ENCODE measurements at regions not wholly inside any gene's neighbourhood (a gene's known extent, or its start where the extent isn't known, plus 50 kb on each side); places are given as distances from the start of the nearest gene placed in this dataset.
A peak's percentile ranks its signal among the peaks of the same experiment; 100 is the strongest.
"Not testable (repeated sequence)": the region's sequence is repeated elsewhere in the genome, so short reads cannot be mapped to it uniquely, and the experiment has no call there.

DNA sequence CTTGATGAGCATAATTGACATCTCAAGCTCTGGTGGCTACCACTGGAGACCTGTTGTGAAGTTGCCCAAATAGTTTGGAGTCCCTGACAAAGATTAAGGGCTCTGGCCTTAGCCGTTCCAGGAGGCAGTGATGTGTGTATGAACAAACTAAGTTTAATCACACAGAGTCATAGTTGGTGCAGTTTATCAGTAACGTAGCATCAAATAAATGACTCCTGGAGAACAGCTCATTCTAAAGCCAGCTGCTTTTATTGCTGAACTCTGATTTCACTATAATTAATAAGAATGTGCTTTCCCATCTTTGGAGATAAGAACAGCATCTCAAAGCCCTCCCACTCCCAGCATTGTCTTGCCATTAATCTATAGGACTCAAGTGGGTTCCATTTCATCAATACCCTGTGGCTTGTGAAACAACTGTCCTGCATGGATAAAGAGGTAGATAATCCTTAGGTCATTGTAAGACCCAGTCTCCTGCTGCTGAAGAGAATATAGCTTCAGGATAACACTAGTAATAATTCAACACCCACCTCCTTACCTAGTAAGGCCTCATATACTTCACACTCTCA, 211.4 kb upstream of the THUMPD2 start:
- TF ChIP-seq, protein P1, sequence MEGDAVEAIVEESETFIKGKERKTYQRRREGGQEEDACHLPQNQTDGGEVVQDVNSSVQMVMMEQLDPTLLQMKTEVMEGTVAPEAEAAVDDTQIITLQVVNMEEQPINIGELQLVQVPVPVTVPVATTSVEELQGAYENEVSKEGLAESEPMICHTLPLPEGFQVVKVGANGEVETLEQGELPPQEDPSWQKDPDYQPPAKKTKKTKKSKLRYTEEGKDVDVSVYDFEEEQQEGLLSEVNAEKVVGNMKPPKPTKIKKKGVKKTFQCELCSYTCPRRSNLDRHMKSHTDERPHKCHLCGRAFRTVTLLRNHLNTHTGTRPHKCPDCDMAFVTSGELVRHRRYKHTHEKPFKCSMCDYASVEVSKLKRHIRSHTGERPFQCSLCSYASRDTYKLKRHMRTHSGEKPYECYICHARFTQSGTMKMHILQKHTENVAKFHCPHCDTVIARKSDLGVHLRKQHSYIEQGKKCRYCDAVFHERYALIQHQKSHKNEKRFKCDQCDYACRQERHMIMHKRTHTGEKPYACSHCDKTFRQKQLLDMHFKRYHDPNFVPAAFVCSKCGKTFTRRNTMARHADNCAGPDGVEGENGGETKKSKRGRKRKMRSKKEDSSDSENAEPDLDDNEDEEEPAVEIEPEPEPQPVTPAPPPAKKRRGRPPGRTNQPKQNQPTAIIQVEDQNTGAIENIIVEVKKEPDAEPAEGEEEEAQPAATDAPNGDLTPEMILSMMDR (IDR thresholded peaks at IDR 0.05; ENCODE audit: insufficient read depth, low read depth, low read length, missing control alignments) = no peak

DNA sequence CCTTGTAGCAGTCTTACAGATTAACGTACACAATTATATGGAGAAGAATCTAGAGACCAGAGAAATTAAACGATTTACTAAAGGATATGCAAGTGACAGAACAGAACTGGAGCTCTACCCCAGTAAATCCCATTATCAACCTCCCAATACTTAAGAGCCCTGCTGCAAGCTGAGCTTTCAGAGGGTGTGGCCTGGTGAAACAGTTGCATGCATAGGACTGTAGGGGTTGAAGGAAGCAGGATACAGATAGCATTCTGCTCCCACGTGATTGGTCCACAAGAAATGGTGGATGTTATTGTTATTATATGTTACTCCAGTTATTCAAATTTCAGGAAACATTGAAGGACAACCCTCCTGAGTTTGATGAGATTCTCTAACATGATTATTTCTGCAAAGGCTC, 210.8 kb upstream of the THUMPD2 start:
- DNase-seq (ENCODE audit: low read depth) = peak; percentile 7
- no peak overlapping the region for H3K4me3 ChIP-seq (ENCODE audit: low read length)
- TF ChIP-seq, protein P1 (IDR thresholded peaks at IDR 0.05; ENCODE audit: insufficient read depth, low read depth, low read length, missing control alignments) = no peak

More for the DNA sequence above, 211.4 kb upstream of the THUMPD2 start:
- no peak for DNase-seq (ENCODE audit: low read depth)
- no peak overlapping the region for H3K4me3 ChIP-seq (ENCODE audit: low read length)

DNA sequence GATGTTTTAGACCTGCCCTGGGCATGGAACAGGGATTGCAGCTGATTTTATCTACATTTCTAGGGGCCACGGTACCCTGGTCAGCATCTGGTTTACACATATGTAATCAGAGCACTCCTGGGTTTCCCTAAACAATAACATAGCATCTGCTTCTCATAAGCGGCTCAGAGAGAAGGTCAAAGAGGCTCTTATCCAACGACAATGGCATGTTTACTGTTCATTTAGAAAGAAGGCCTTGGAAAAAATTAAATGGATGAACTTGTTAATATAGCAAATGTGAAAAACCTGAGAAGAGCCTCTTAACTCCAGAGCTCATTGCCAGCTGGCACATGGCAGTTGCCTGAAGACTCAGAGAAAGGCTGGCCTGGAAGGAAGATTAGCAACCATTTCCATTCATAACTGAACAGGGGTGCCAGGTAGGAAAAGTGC, 202.8 kb upstream of the THUMPD2 start:
- TF ChIP-seq, protein P1 (IDR thresholded peaks at IDR 0.05; ENCODE audit: insufficient read depth, low read depth, low read length, missing control alignments) = no peak
- no peak for DNase-seq (ENCODE audit: low read depth)
- no peak overlapping the region for H3K4me3 ChIP-seq (ENCODE audit: low read length)

DNA sequence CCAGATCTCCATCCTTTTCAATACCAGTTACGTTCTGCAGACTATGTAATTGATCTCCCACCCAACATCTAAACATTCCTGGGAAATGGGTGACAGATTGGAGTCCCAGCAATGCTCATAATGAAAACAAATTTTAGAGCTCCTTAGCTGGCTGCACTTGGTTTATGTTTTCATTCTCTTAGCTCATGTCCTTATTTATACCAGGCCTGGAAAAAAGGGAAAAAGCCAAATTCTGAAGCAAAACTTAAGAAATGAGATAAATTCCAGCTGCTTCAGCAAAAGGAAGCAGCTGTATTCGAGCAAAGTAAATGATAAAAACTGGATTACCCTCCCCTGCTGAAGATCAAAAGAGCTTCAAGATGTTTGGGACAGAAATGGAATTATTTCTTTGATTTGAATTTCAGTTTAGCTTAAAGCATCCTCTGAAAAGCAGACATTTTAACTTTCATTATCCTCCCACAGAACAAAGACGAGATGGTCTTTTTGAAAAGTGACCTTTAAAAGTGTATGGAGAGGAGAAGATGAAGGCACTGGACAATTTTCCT, 196.5 kb upstream of the THUMPD2 start:
- TF ChIP-seq, protein P1 (IDR thresholded peaks at IDR 0.05; ENCODE audit: insufficient read depth, low read depth, low read length, missing control alignments) = no peak

GRCh38 chr2:39968037-39968436, 189.0 kb upstream of the THUMPD2 start:
- TF ChIP-seq, protein P1 (IDR thresholded peaks at IDR 0.05; ENCODE audit: insufficient read depth, low read depth, low read length, missing control alignments) = no peak
- DNase-seq (ENCODE audit: low read depth) = no peak
- H3K4me3 ChIP-seq (ENCODE audit: low read length) = no peak overlapping the region

More for the DNA sequence above, 196.5 kb upstream of the THUMPD2 start:
- no peak for DNase-seq (ENCODE audit: low read depth)
- no peak overlapping the region for H3K4me3 ChIP-seq (ENCODE audit: low read length)

DNA sequence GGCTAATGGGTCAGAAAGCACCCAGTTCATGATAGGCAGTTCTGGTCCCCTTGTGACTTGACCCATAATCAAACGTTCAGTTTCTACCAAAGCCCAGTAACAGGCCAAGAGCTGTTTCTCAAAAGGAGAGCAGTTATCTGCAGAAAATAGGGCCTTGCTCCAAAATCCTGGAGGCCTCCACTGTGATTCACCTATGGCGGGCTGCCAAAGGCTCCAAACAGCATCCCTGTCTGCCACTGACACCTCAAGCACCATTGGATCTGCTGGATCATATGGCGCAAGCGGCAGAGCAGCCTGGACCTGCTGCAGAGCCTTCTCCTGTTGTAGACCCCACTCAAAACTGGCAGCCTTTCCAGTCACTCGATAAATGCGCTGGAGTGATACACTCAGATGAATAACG, 181.6 kb upstream of the THUMPD2 start:
- DNase-seq (ENCODE audit: low read depth); H3K4me3 ChIP-seq (ENCODE audit: low read length): not testable (repeated sequence)

- no peak overlapping the region for H3K4me3 ChIP-seq (ENCODE audit: low read length)
- no peak for DNase-seq (ENCODE audit: low read depth)
- TF ChIP-seq, protein P1 (IDR thresholded peaks at IDR 0.05; ENCODE audit: insufficient read depth, low read depth, low read length, missing control alignments) = no peak
Observed at GRCh38 chr2:39954346-39954745, 175.3 kb upstream of the THUMPD2 start.
